ENCODE measurements at regions not wholly inside any gene's neighbourhood (a gene's known extent, or its start where the extent isn't known, plus 50 kb on each side); places are given as distances from the start of the nearest gene placed in this dataset.

DNA sequence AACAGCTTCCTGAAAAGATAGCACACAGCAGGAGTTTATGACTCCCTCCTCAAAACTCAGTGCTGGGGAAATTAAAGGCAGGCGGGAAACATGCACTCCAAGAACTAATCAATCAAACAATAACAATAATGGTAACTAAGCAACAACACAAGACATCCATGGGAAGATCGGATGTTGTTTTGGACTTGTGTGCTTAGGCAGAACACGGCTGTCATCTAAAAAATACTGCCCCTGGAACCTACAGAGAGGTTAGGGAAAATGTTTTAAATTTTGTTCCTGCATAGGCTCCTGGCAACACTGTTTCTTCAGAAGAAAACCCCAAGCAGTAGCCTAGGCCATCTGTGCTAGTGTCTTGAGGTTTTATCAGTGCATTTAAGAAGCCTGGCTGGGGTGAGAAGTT, 1378.2 kb downstream of the STIM2 start:
- TF ChIP-seq, protein P1, sequence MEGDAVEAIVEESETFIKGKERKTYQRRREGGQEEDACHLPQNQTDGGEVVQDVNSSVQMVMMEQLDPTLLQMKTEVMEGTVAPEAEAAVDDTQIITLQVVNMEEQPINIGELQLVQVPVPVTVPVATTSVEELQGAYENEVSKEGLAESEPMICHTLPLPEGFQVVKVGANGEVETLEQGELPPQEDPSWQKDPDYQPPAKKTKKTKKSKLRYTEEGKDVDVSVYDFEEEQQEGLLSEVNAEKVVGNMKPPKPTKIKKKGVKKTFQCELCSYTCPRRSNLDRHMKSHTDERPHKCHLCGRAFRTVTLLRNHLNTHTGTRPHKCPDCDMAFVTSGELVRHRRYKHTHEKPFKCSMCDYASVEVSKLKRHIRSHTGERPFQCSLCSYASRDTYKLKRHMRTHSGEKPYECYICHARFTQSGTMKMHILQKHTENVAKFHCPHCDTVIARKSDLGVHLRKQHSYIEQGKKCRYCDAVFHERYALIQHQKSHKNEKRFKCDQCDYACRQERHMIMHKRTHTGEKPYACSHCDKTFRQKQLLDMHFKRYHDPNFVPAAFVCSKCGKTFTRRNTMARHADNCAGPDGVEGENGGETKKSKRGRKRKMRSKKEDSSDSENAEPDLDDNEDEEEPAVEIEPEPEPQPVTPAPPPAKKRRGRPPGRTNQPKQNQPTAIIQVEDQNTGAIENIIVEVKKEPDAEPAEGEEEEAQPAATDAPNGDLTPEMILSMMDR (IDR thresholded peaks at IDR 0.05), result no peak
- TF ChIP-seq POLR2A (IDR thresholded peaks at IDR 0.05), result no peak

Measured in lower leg skin (tissue), 3 donors.